ENCODE measurements at regions not wholly inside any gene's neighbourhood (a gene's known extent, or its start where the extent isn't known, plus 50 kb on each side); places are given as distances from the start of the nearest gene placed in this dataset.
A peak's percentile ranks its signal among the peaks of the same experiment; 100 is the strongest.
"Not testable (repeated sequence)": the region's sequence is repeated elsewhere in the genome, so short reads cannot be mapped to it uniquely, and the experiment has no call there.

- DNase-seq (ENCODE audit: low read depth): no peak
Measured at GRCh38 chr2:83874712-83875430, 584.2 kb downstream of the SUCLG1 start.

- DNase-seq (ENCODE audit: low read depth): no peak
Measured at GRCh38 chr2:83874066-83874465, 585.0 kb downstream of the SUCLG1 start.

GRCh38 chr2:83873110-83873509 is 586.0 kb downstream of the SUCLG1 start:
- DNase-seq (ENCODE audit: low read depth): no peak

- no peak for DNase-seq (ENCODE audit: low read depth)
Measured at GRCh38 chr2:83866211-83866610, 592.9 kb downstream of the SUCLG1 start.

- DNase-seq (ENCODE audit: low read depth): no peak
Measured at GRCh38 chr2:83862600-83862999, 596.5 kb downstream of the SUCLG1 start.

- DNase-seq (ENCODE audit: low read depth): no peak
Measured at GRCh38 chr2:83860320-83860719, 598.8 kb downstream of the SUCLG1 start.

GRCh38 chr2:83859553-83859952 is 599.5 kb downstream of the SUCLG1 start:
- no peak for DNase-seq (ENCODE audit: low read depth)

- DNase-seq (ENCODE audit: low read depth): no peak
Measured at GRCh38 chr2:83851066-83851465, 608.0 kb downstream of the SUCLG1 start.

- peak; percentile 24 for DNase-seq (ENCODE audit: low read depth)
Measured at GRCh38 chr2:83850071-83850725, 608.9 kb downstream of the SUCLG1 start.

GRCh38 chr2:83844490-83844889 is 614.6 kb downstream of the SUCLG1 start:
- no peak for DNase-seq (ENCODE audit: low read depth)

GRCh38 chr2:83842421-83842820 is 616.7 kb downstream of the SUCLG1 start:
- DNase-seq (ENCODE audit: low read depth): no peak

GRCh38 chr2:83837823-83838222 is 621.3 kb downstream of the SUCLG1 start:
- DNase-seq (ENCODE audit: low read depth): no peak

- no peak for DNase-seq (ENCODE audit: low read depth)
Measured at GRCh38 chr2:83827618-83828017, 631.5 kb downstream of the SUCLG1 start.

GRCh38 chr2:83826577-83826976 is 632.5 kb downstream of the SUCLG1 start:
- DNase-seq (ENCODE audit: low read depth): no peak

- DNase-seq (ENCODE audit: low read depth): no peak
Measured at GRCh38 chr2:83823229-83823628, 635.9 kb downstream of the SUCLG1 start.

- no peak for DNase-seq (ENCODE audit: low read depth)
Measured at GRCh38 chr2:83817511-83817910, 641.6 kb downstream of the SUCLG1 start.

- DNase-seq (ENCODE audit: low read depth): no peak
Measured at GRCh38 chr2:83808878-83809277, 650.2 kb downstream of the SUCLG1 start.

- no peak for DNase-seq (ENCODE audit: low read depth)
Measured at GRCh38 chr2:83802604-83803003, 656.5 kb downstream of the SUCLG1 start.

GRCh38 chr2:83795777-83796176 is 663.3 kb downstream of the SUCLG1 start:
- DNase-seq (ENCODE audit: low read depth): no peak

- DNase-seq (ENCODE audit: low read depth): not testable (repeated sequence)
Measured at GRCh38 chr2:83790467-83790866, 668.6 kb downstream of the SUCLG1 start.

- not testable (repeated sequence) for DNase-seq (ENCODE audit: low read depth)
Measured at GRCh38 chr2:83789674-83790073, 669.4 kb downstream of the SUCLG1 start.

- not testable (repeated sequence) for DNase-seq (ENCODE audit: low read depth)
Measured at GRCh38 chr2:83788938-83789566, 670.0 kb downstream of the SUCLG1 start.

GRCh38 chr2:83787189-83787588 is 671.9 kb downstream of the SUCLG1 start:
- DNase-seq (ENCODE audit: low read depth): no peak

All from HS-27A (cell line).